GM12872 (cell line): ENCODE measurements at regions not wholly inside any gene's neighbourhood (a gene's known extent, or its start where the extent isn't known, plus 50 kb on each side); places are given as distances from the start of the nearest gene placed in this dataset.

Source experiments
- CTCF ChIP-seq: IDR thresholded peaks from 3 replicates; pipeline ENCODE4 v1.5.1; 2011; ENCODE audit warnings: low read depth, mild to moderate bottlenecking, low read length, moderate library complexity; ENCODE audit not compliant: insufficient read depth

- TF ChIP-seq CTCF = no peak
Measured at GRCh38 chr1:191551019-191551418, 607.2 kb upstream of the RGS18 start.

GRCh38 chr1:191558379-191558778, 599.9 kb upstream of the RGS18 start:
- no peak for TF ChIP-seq CTCF

DNA sequence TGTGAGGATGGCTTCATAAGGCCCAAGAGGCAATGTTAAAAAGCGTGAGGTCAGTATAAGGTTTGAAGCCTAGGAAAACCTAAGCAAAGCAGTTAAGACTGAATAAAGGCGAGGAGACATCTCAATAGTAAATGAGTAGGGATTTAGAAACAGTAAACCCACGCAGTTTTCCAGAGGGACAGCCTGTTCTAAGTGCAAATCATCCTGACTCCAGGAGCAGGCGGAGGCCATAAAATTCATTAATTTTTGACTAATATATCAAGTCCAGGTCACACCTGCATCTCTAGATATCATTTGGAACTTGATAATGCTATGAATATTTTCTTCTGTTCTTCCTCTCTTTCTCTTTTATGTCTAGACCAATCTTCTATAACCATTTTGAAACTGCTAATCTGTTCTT, 597.0 kb upstream of the RGS18 start:
- no peak for TF ChIP-seq CTCF

DNA sequence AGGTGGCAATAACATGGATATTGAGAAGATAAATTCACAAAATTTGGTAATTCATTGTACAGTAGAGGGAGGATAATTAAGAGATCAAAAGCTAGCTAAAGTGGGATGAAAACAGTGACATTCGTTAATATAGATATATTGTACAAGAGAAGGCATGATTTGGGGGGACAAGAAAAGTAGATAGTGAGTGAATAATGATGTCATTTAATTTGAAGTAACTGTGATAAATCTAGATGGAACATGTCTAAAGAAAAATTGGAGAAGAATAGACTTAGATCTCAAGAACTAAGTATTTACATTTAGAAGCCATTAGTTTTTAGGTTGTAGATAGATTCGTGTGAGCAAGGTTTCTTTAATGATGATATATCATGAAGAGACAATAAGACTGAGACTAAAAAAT, 594.0 kb upstream of the RGS18 start:
- no peak for TF ChIP-seq CTCF

DNA sequence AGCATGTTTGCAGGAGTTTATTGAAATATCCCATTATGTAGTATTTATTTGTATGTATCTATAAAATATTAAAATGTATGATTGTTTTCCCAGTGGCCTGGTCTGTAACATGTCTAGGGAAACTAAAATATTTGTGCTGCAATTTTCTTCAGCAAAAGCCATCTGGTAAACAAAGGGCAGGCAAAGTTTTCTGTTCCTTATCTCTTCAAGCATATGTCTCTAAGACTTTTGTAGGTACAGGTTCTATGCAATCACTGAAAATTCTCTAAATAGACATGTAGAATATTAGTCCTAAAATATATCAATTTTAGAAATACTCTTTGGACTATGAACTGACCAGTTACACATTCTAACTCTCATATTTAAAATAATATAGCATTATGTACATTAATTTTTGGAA, 585.8 kb upstream of the RGS18 start:
- no peak for TF ChIP-seq CTCF

- TF ChIP-seq CTCF = no peak
Measured at GRCh38 chr1:191575180-191575579, 583.1 kb upstream of the RGS18 start.

DNA sequence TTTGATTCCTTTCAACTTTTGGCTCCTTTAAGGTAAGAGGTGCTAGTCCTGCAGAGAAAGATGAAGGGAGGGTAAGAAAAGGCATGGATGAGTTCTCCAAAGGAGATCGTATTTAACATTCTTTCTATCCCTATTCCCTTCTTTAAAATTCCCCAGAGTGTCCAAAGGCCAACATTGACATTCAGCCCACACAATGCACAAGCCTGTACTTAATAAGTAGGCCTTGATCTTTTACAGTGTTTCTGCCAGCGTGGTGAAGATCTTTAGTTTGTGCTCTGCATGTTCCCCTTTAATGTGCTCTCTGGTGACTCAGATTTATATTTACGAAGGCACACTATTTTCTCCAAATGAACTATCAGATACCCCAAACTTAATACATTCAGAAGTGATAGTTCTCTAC, 582.5 kb upstream of the RGS18 start:
- TF ChIP-seq CTCF = no peak

DNA sequence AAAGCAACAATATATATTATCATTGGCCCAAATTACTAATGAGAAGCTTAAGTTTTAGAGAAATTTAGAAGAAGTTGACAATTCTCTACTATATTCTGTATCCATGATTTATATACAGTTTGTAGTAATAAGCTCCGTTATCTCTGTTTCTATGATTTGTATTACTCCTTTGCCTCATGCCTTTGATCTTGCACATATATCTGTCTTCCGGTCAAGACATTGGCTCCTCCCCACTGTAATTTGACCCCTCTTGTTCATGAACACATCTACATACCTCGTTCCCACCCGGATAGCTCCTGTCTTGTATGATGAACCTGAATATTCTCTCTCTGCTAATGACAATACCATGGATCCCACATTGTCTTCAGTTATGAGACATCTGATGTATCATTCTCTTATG, 581.0 kb upstream of the RGS18 start:
- TF ChIP-seq CTCF = no peak
